Activated CD8-positive, alpha-beta memory T cell treated with anti-CD3 and anti-CD28 coated beads, Interleukin-2, amount 50 U/mL, for 24 hours (primary cell): ENCODE measurements at regions not wholly inside any gene's neighbourhood (a gene's known extent, or its start where the extent isn't known, plus 50 kb on each side); places are given as distances from the start of the nearest gene placed in this dataset.
"Not testable (repeated sequence)": the region's sequence is repeated elsewhere in the genome, so short reads cannot be mapped to it uniquely, and the experiment has no call there.

Experiments used
- DNase-seq: peaks from one replicate; pipeline ENCODE4 v3.0.0-alpha.2; 2020; ENCODE audit errors: extremely low read depth

GRCh38 chr5:1667648-1668140 lies 131.9 kb downstream of the MRPL36 start:
- DNase-seq = no peak

GRCh38 chr5:1666812-1667588 lies 132.6 kb downstream of the MRPL36 start:
- DNase-seq = no peak

GRCh38 chr5:1666221-1666620 lies 133.4 kb downstream of the MRPL36 start:
- no peak for DNase-seq

- DNase-seq = no peak
Observed at GRCh38 chr5:1665803-1666202, 133.8 kb downstream of the MRPL36 start.

GRCh38 chr5:1665231-1665630 lies 134.4 kb downstream of the MRPL36 start:
- DNase-seq = no peak

- no peak for DNase-seq
Observed at GRCh38 chr5:1663186-1663585, 136.5 kb downstream of the MRPL36 start.

GRCh38 chr5:1662559-1663085 lies 137.0 kb downstream of the MRPL36 start:
- DNase-seq = no peak

- no peak for DNase-seq
Observed at GRCh38 chr5:1661831-1662558, 137.6 kb downstream of the MRPL36 start.

- DNase-seq = no peak
Observed at GRCh38 chr5:1661311-1661710, 137.6 kb upstream of the LPCAT1 start.

- DNase-seq = no peak
Observed at GRCh38 chr5:1660511-1660910, 136.8 kb upstream of the LPCAT1 start.

GRCh38 chr5:1660001-1660400 lies 136.2 kb upstream of the LPCAT1 start:
- no peak for DNase-seq

- no peak for DNase-seq
Observed at GRCh38 chr5:1659100-1659981, 135.6 kb upstream of the LPCAT1 start.

GRCh38 chr5:1658665-1659064 lies 134.9 kb upstream of the LPCAT1 start:
- no peak for DNase-seq

GRCh38 chr5:1657161-1657741 lies 133.5 kb upstream of the LPCAT1 start:
- no peak for DNase-seq

- no peak for DNase-seq
Observed at GRCh38 chr5:1656271-1656975, 132.7 kb upstream of the LPCAT1 start.

GRCh38 chr5:1655496-1656270 lies 131.9 kb upstream of the LPCAT1 start:
- no peak for DNase-seq

GRCh38 chr5:1654786-1655495 lies 131.2 kb upstream of the LPCAT1 start:
- DNase-seq = no peak

GRCh38 chr5:1653698-1654651 lies 130.2 kb upstream of the LPCAT1 start:
- DNase-seq = not testable (repeated sequence)
